ENCODE measurements at regions not wholly inside any gene's neighbourhood (a gene's known extent, or its start where the extent isn't known, plus 50 kb on each side); places are given as distances from the start of the nearest gene placed in this dataset.

- DNase-seq (ENCODE audit: low spot score) = no peak
Observed at GRCh38 chr12:58268069-58268468, 326.7 kb downstream of the ATP23 start.

- no peak for DNase-seq (ENCODE audit: low spot score)
Observed at GRCh38 chr12:58269476-58269875, 328.1 kb downstream of the ATP23 start.

DNA sequence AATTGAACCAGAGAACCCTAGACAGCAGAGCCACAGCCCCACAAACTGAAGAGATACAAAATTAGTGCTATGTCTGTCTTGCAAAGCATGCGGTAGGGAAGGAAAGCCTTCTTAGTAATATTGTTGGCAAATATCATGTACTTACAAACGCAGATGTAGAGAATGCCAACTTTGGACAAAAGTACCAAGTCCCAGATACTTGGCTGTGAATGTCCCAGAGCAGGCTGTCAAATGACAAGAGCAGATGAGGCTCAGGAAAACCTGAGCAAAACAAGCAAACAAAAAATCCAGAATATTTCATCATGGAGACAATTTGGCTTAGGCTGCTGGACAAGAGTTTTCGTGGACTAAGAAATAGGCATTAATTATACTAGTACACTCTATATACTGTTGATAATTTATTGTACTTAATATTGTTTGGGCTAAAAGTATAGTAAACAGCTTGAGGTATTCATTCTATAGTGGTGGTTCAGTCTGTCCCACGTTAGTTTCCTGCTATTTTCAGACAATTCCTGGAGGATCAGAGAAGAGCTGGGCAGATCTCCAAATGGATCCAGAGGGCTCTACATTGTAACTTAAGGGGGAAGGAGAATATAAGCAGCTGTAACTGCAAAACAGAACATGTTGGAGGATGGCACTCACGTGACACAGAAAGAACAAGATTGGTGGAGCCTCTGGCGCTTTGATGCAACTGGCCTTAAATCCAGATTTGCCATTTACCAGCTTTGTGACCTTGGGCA lies 329.8 kb downstream of the ATP23 start:
- DNase-seq (ENCODE audit: low spot score) = no peak

GRCh38 chr12:58272461-58272860 lies 331.1 kb downstream of the ATP23 start:
- DNase-seq (ENCODE audit: low spot score) = no peak

DNA sequence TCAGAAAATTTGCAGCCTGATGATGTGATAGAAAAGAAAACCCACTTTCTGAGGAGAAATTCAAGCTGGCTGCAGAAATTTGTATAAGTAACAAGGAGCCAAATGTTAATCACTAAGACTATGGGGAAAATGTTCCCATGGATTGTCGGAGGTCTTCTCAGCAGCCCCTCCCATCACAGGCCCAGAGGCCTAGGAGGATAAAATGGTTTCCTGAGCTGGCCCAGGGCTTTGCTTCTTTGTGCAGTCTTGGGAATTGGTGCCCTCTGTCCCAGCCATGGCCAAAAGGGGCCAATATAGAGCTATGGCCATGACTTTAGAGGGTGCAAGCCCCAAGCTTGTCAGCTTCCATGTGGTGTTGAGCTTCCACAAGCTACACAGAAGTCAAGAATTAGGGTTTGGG lies 335.9 kb downstream of the ATP23 start:
- no peak for DNase-seq (ENCODE audit: low spot score)

GRCh38 chr12:58283553-58283952 lies 342.2 kb downstream of the ATP23 start:
- no peak for DNase-seq (ENCODE audit: low spot score)

DNA sequence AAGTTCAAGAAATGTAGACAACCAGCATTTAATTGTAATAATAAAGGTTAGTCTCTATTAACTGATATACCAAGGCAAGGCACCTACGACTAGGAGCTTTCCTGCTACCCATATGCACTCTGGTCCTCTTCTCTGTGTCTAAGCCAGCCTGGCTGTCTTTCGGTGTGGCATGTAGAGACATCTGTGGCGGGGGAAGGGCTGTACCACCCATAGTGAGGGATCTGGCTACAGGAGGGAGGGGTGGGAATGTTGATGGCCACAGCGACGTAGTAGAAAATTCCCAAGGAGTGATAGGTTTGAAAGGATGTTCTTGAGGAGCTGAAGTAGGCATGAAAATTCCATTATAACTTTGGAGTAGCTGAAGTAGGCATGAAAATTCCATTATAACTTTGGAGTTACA lies 344.2 kb downstream of the ATP23 start:
- no peak for DNase-seq (ENCODE audit: low spot score)

- DNase-seq (ENCODE audit: low spot score) = no peak
Observed at GRCh38 chr12:58286353-58286752, 345.0 kb downstream of the ATP23 start.

DNA sequence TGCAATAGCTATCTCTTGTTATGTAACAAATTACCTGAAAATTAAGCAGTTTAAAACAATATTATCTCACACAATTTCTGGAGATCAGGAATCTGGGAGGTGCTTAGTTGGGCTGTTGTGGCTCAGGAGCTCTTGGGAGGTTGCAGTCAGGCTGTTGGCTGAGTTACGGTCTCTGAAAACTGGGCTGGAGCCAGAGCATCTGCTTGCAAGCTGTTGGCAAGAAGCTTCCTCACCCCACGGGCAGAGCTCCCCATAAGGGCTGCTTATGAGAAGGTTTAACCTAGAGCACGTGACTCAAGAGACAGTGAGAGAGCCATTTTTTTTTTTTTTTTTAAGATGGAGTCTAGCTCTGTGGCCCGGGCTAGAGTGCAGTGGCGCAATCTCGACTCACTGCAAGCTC lies 346.8 kb downstream of the ATP23 start:
- no peak for DNase-seq (ENCODE audit: low spot score)

DNA sequence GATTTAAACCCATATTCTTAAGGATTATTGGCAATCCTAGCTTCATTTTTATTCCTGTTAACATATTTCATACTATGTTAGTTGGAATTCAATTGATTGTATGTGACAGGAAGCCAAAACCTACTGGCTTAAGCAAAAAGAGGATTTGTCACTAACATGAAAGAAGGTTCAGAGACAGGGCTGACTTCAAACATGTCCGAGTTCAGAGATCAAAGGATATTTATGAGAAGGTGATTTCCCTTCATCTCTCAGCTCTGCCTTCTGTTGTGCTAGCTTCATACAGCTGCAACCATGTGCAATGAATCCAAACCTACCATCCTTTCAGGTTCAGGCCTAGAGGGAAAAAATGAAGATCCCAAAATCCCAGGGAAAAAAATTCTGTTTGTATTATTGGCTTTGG lies 349.7 kb downstream of the ATP23 start:
- no peak for DNase-seq (ENCODE audit: low spot score)

- no peak for DNase-seq (ENCODE audit: low spot score)
Observed at GRCh38 chr12:58293308-58293982, 352.1 kb downstream of the ATP23 start.

- DNase-seq (ENCODE audit: low spot score) = no peak
Observed at GRCh38 chr12:58295268-58295667, 353.9 kb downstream of the ATP23 start.

GRCh38 chr12:58296863-58297262 lies 355.5 kb downstream of the ATP23 start:
- no peak for DNase-seq (ENCODE audit: low spot score)

DNA sequence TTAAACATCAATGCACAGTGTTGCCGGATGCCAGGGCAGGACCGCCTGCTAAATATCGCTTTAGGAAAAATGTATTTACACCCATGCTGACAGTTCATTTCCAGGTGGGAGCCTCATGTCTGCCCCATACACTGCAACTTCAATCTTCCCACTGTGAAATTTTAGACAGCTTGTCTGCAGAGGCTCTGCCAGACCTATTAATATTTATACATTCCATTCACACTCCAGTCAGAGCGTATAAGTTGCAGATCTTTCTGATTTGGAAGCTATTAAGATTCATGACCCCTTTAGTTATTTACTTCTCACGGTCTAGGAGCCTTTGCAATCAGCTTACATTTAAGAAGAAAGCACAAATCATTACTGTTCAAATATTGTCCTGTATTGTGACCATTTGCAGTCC lies 357.4 kb downstream of the ATP23 start:
- no peak for DNase-seq (ENCODE audit: low spot score)

GRCh38 chr12:58299371-58299770 lies 358.0 kb downstream of the ATP23 start:
- DNase-seq (ENCODE audit: low spot score) = no peak

DNA sequence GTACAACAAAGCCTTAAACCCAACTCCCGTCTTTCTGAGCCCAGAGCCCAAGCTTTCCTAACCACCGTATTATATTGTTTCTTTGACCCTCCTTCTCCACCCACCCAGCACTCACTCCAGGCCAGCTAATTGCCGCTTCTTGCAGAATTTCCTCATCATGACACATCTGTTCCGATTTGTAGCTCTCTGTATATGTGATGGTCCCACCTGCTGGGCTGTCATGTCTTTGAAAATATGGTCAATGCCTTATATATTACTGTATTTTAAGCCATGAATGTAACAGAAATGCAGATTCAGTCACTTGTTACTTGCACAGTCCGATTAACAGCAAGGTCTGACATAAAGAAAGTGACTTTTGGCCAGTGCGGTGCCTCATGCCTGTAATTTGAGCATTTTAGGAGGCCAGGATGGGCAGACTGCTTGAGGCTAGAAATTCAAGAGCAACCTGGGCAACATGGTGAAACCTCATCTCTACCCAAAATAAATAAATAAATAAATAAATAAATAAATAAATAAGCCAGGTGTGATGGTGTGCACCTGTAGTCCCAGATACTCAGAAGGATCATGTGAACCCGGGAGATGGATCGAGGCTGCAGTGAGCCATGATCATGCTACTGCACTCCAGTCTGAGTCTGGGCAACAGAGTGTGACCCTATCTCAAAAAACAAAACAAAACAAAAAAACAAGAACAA lies 359.8 kb downstream of the ATP23 start:
- DNase-seq (ENCODE audit: low spot score) = no peak

- DNase-seq (ENCODE audit: low spot score) = no peak
Observed at GRCh38 chr12:58301730-58302122, 360.4 kb downstream of the ATP23 start.

GRCh38 chr12:58302487-58303011 lies 361.2 kb downstream of the ATP23 start:
- DNase-seq (ENCODE audit: low spot score) = no peak

DNA sequence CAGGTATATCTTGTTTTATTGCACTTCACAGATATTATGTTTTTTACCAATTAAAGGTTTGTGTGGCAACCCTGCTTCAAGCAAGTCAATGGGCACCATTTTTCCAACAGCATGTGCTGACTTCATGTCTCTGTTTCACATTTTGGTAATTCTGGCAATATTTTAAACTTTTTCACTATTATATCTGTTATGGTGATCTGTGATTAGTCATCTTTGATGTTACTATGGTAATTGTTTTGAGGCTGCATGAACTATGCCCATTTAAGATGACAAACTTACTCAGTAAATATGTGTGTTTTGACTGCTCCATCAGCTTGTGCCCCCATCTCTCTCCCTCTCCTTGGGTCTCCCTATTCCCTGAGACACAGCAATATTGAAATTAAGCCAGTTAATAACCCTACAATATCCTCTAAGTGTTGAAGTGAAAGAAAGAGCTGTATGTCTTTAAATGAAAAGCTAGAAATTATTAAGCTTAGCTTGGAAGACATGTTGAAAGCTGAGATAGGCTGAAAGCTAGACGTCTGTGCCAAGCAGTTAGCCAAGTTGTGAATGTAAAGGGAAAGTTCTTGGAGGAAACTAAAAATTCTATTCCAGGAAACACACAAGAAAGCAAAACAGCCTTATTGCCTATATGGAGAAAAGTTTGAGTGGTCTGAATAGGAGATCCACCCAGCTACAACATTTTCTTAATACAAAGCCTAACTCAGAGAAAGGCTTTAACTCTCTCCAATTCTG lies 365.1 kb downstream of the ATP23 start:
- no peak for DNase-seq (ENCODE audit: low spot score)

DNA sequence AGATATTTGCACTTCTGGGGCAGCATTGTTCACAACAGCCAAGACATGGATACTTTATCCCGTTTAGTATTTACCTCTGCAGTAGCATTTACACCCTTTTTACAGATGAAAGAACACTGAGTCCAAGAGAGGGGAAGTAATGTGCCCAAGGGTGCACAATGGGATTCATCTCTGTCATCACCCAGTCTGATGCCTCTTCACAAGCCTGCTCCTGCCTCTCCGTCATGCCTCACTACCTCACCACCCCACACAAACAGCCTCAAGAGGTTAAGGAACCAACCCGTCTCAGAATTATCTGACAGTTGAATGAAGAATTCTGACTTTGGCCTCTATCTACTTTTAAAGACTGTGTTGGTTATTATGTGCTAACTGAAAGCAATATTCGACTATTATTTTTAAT lies 368.4 kb downstream of the ATP23 start:
- DNase-seq (ENCODE audit: low spot score) = no peak

DNA sequence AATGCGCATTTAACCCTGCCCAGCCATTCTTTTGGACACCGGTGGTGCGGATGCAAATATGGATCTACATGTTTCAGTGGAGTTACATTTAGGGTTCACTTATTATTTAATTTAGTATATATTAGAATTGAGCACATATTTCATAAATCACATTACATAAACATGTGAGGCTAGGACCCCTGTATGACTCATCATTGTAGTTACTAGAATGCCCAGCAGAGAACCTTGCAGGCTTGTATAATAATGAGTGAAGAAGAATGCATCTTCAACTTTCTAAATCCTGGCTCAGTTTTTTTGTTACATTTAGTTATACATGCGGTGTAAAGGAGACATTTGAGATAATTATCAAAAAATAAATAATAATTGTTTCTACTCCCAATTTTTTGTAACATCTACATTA lies 369.0 kb downstream of the ATP23 start:
- DNase-seq (ENCODE audit: low spot score) = no peak

Data from HuH-7 (cell line).